ENCODE measurements at regions not wholly inside any gene's neighbourhood (a gene's known extent, or its start where the extent isn't known, plus 50 kb on each side); places are given as distances from the start of the nearest gene placed in this dataset.

DNA sequence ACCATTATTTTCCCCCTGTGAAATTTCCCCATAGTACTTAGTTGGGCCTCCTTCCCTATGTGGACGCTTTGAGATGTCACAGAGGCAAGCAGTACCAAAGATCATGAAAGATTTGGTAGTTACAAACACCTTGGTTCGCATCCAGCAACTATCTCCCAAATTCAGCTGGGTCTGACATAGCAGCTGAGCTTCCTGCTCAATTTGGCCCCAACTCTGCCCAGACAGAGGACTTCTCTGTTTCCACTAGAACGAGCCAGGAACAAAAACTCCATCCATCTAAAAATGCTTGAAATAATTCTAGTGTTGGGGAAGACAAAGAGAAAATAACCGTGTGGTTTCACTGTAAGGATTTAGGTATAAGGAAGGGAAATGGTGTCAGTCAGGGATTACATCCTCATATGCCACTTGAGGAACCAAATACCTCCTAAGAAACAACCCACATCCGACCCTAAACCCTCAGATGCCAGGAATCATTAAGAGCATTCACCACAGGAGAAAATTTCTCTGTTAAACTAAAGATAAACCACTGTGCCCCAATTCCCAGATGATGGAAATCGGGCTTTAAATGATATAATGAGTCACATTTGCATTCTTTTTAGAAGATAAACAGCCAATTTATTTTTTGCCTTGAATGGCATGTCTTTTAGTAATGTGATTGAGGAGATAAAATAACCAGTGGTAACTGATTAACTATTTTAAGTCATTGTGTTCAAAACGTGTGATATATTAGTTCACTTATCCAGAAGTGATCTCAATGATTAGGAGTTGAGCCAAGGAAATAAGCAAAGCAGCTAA, 103.7 kb upstream of the IFNG-AS1 start:
- CTCF ChIA-PET = no interaction called here
- ATAC-seq (no peak), DNase-seq (ENCODE audit: low read depth in 1 of 2, low spot score in 1 of 2) (no peak), FAIRE-seq (no peak)
- POLR2A ChIA-PET = no interaction called here
- H3K4me3 ChIP-seq = no peak overlapping the region
- H3K27ac ChIP-seq = no peak overlapping the region
- no peak overlapping the region for H3K4me2 ChIP-seq
- TF ChIP-seq MYC (IDR thresholded peaks at IDR 0.05; ENCODE audit: borderline replicate concordance, low read length) = no peak
- no peak for TF ChIP-seq CBX2 (IDR thresholded peaks at IDR 0.05; ENCODE audit: borderline replicate concordance, low read depth)
- TF ChIP-seq EHF (CRISPR knock-in tag; IDR thresholded peaks at IDR 0.05) = no peak
- no peak for TF ChIP-seq FOSL2 (IDR thresholded peaks at IDR 0.05)
- no peak for TF ChIP-seq FOSL2 (CRISPR knock-in tag; IDR thresholded peaks at IDR 0.05)
- no peak for TF ChIP-seq RCOR1 (IDR thresholded peaks at IDR 0.05; ENCODE audit: low read depth, low read length)
- TF ChIP-seq FOSB (CRISPR knock-in tag; IDR thresholded peaks at IDR 0.05) = no peak
- TF ChIP-seq ZC3H11A (IDR thresholded peaks at IDR 0.05) = no peak
- TF ChIP-seq RAD21 (conservative IDR thresholded peaks at IDR 0.05 in 1 of 2, IDR thresholded peaks at IDR 0.05 in 1 of 2) = no peak
- no peak for TF ChIP-seq SREBF2 (IDR thresholded peaks at IDR 0.05)
- no peak for TF ChIP-seq HOXB13 (CRISPR knock-in tag; IDR thresholded peaks at IDR 0.05; ENCODE audit: low read depth)
- TF ChIP-seq CHD4 (IDR thresholded peaks at IDR 0.05; ENCODE audit: borderline replicate concordance) = no peak
- no peak for TF ChIP-seq HDAC2 (IDR thresholded peaks at IDR 0.05)
- no peak for TF ChIP-seq EP300 (IDR thresholded peaks at IDR 0.05)
- no peaks in the 10 kb centered on the region for H3K4me1 ChIP-seq
- no peaks in the 10 kb centered on the region for H3K9me3 ChIP-seq
- WGBS (ENCODE audit: missing lambda C conversion rate) = 14% methylated on average over 7 of the region's 7 CpGs

GRCh38 chr12:67887065-67887464, 102.2 kb upstream of the IFNG-AS1 start:
- FAIRE-seq (no peak), ATAC-seq (no peak), DNase-seq (ENCODE audit: low read depth in 1 of 2, low spot score in 1 of 2) (no peak)
- no peak overlapping the region for H3K27ac ChIP-seq
- ChIA-PET POLR2A (no interaction called here), CTCF (no interaction called here)
- H3K4me2 ChIP-seq = no peak overlapping the region
- no peak for TF ChIP-seq ATOH8 (CRISPR knock-in tag; IDR thresholded peaks at IDR 0.05; ENCODE audit: low read depth)
- no peak for TF ChIP-seq TFCP2L1 (CRISPR knock-in tag; IDR thresholded peaks at IDR 0.05)
- TF ChIP-seq ZFP36 (IDR thresholded peaks at IDR 0.05; ENCODE audit: borderline replicate concordance, partially characterized antibody) = no peak
- TF ChIP-seq CBX8 (IDR thresholded peaks at IDR 0.05) = no peak
- no peak for TF ChIP-seq HDAC2 (IDR thresholded peaks at IDR 0.05)
- no peaks in the 10 kb centered on the region for H3K4me1 ChIP-seq
- H3K9me3 ChIP-seq = no peaks in the 10 kb centered on the region
- H3K4me3 ChIP-seq = no peak overlapping the region

- H3K9me3 ChIP-seq = no peaks in the 10 kb centered on the region
- no peak overlapping the region for H3K27ac ChIP-seq
- FAIRE-seq (no peak), DNase-seq (ENCODE audit: low read depth in 1 of 2, low spot score in 1 of 2) (no peak), ATAC-seq (no peak)
- POLR2A ChIA-PET = no interaction called here
- no peaks in the 10 kb centered on the region for H3K4me1 ChIP-seq
- whole genome bisulfite sequencing (ENCODE audit: missing lambda C conversion rate) = 44% methylated on average over 2 of the region's 2 CpGs
- no peak overlapping the region for H3K4me2 ChIP-seq
- TF ChIP-seq EHF (CRISPR knock-in tag; IDR thresholded peaks at IDR 0.05) (no peak), FOSB (CRISPR knock-in tag; IDR thresholded peaks at IDR 0.05) (no peak), RFX5 (IDR thresholded peaks at IDR 0.05) (no peak), JUN (IDR thresholded peaks at IDR 0.05) (no peak), CBX8 (IDR thresholded peaks at IDR 0.05) (no peak), ESRRA (IDR thresholded peaks at IDR 0.05; ENCODE audit: borderline replicate concordance, low read length) (no peak), HOXB13 (CRISPR knock-in tag; IDR thresholded peaks at IDR 0.05; ENCODE audit: low read depth) (no peak), HMGXB4 (CRISPR knock-in tag; IDR thresholded peaks at IDR 0.05; ENCODE audit: borderline replicate concordance) (no peak)
- CTCF ChIA-PET = interaction anchor here (0.6 to 1.7 kb wide), 2 partner anchors 15 to 63 kb away, joined by 3 read pairs; no protein-coding TSS in a partner anchor
- H3K4me3 ChIP-seq = no peak overlapping the region
Observed at GRCh38 chr12:67889931-67890330, 99.3 kb upstream of the IFNG-AS1 start.

All from A549 (cell line).